ENCODE measurements at regions not wholly inside any gene's neighbourhood (a gene's known extent, or its start where the extent isn't known, plus 50 kb on each side); places are given as distances from the start of the nearest gene placed in this dataset.

GRCh38 chrX:68929332-68930150 is 100.7 kb downstream of the EFNB1 start:
- DNase-seq = no peak
- CTCF ChIA-PET = no interaction called here

GRCh38 chrX:68928401-68928800 is 99.6 kb downstream of the EFNB1 start:
- no peaks in the 10 kb centered on the region for H3K9me3 ChIP-seq
- ChIA-PET POLR2A (no interaction called here), CTCF (interaction anchor here (0.6 to 2.5 kb wide), 4 partner anchors 10 to 40 kb away, joined by 3 to 12 read pairs (median 4); no protein-coding TSS in a partner anchor)
- H3K4me1 ChIP-seq (ENCODE audit: control insufficient read depth in 1 of 2, insufficient read depth in 2 of 2, low read depth in 1 of 2, low read length in 1 of 2) = peaks cover 4% of the 10 kb centered on the region in 2 experiments; a peak in 1 of 4 replicates
- H3K9ac ChIP-seq = no peak overlapping the region
- H3K4me2 ChIP-seq = no peak overlapping the region
- peaks cover 5% of the 10 kb centered on the region; the same call in 1 of the 2 replicates for H3K27me3 ChIP-seq (ENCODE audit: insufficient read depth)
- no peak overlapping the region for H3K4me3 ChIP-seq (ENCODE audit: low read depth in 2 of 2, low read length in 1 of 2)
- 52% methylated on average over 7 of the region's 7 CpGs for WGBS (ENCODE audit: low lambda C conversion rate)
- H3K27ac ChIP-seq (ENCODE audit: low read depth in 2 of 2, low read length in 1 of 2) = no peak overlapping the region
- no peak overlapping the region for H2AFZ ChIP-seq (ENCODE audit: low read depth)
- no peaks in the 10 kb centered on the region for H4K20me1 ChIP-seq (ENCODE audit: insufficient read depth)
- no peaks in the 10 kb centered on the region for H3K9me2 ChIP-seq
- H3K79me2 ChIP-seq (ENCODE audit: insufficient read depth) = no peaks in the 10 kb centered on the region
- H3F3A ChIP-seq (replicated peaks; ENCODE audit: insufficient read depth) = no peaks in the 10 kb centered on the region
- no peak for DNase-seq
- no peaks in the 10 kb centered on the region for H3K36me3 ChIP-seq (replicated peaks in 1 of 2; ENCODE audit: control insufficient read depth in 1 of 2, insufficient read depth in 2 of 2, low read length in 1 of 2)
- TF ChIP-seq USF1 (IDR thresholded peaks at IDR 0.05; ENCODE audit: borderline replicate concordance, low read depth) (no peak), ZBTB33 (IDR thresholded peaks at IDR 0.05; ENCODE audit: borderline replicate concordance, low read depth) (no peak), FOXJ3 (CRISPR knock-in tag; IDR thresholded peaks at IDR 0.05) (no peak), GATA2 (CRISPR knock-in tag; IDR thresholded peaks at IDR 0.05) (no peak), RAD21 (IDR thresholded peaks at IDR 0.05; ENCODE audit: low read length) (no peak), RXRA (IDR thresholded peaks at IDR 0.05; ENCODE audit: borderline replicate concordance, low read depth) (no peak), ELF1 (IDR thresholded peaks at IDR 0.05) (no peak), RCOR1 (IDR thresholded peaks at IDR 0.05; ENCODE audit: low read length) (no peak), TCF12 (IDR thresholded peaks at IDR 0.05) (no peak), EP300 (IDR thresholded peaks at IDR 0.05; ENCODE audit: borderline replicate concordance in 1 of 2, low read depth in 1 of 2, low read length in 1 of 2) (no peak)

More at GRCh38 chrX:68929332-68930150, 100.7 kb downstream of the EFNB1 start:
- WGBS (ENCODE audit: low lambda C conversion rate) = 62% methylated on average over 8 of the region's 9 CpGs
- no peak overlapping the region for H2AFZ ChIP-seq (ENCODE audit: low read depth)
- peaks cover 4% of the 10 kb centered on the region in 2 experiments; a peak in 1 of 4 replicates for H3K4me1 ChIP-seq (ENCODE audit: control insufficient read depth in 1 of 2, insufficient read depth in 2 of 2, low read depth in 1 of 2, low read length in 1 of 2)
- H3K27ac ChIP-seq (ENCODE audit: low read depth in 2 of 2, low read length in 1 of 2) = no peak overlapping the region
- H3K9me3 ChIP-seq = no peaks in the 10 kb centered on the region
- no peaks in the 10 kb centered on the region for H3K79me2 ChIP-seq (ENCODE audit: insufficient read depth)
- H3F3A ChIP-seq (replicated peaks; ENCODE audit: insufficient read depth) = no peaks in the 10 kb centered on the region
- H3K36me3 ChIP-seq (replicated peaks in 1 of 2; ENCODE audit: control insufficient read depth in 1 of 2, insufficient read depth in 2 of 2, low read length in 1 of 2) = no peaks in the 10 kb centered on the region
- TF ChIP-seq FOSL2 (IDR thresholded peaks at IDR 0.05; ENCODE audit: borderline replicate concordance, low read depth) (peak; percentile 70; the same call in 1 of the 2 replicates), NFIC (IDR thresholded peaks at IDR 0.05; ENCODE audit: borderline replicate concordance) (peak; percentile 64), POLR2AphosphoS5 (IDR thresholded peaks at IDR 0.05; ENCODE audit: low read depth, low read length) (no peak), JUND (IDR thresholded peaks at IDR 0.05) (peak; percentile 39), USF2 (IDR thresholded peaks at IDR 0.05; ENCODE audit: borderline replicate concordance, low read depth, low read length) (no peak), CTCF (IDR thresholded peaks at IDR 0.05) (no peak), TCF12 (IDR thresholded peaks at IDR 0.05) (peak; percentile 47; the same call in 1 of the 2 replicates), USF1 (IDR thresholded peaks at IDR 0.05; ENCODE audit: borderline replicate concordance, low read depth) (no peak)
- POLR2A ChIA-PET = no interaction called here
- no peaks in the 10 kb centered on the region for H4K20me1 ChIP-seq (ENCODE audit: insufficient read depth)
- H3K9me2 ChIP-seq = no peaks in the 10 kb centered on the region
- no peak overlapping the region for H3K9ac ChIP-seq
- H3K4me3 ChIP-seq (ENCODE audit: low read depth in 2 of 2, low read length in 1 of 2) = no peak overlapping the region
- H3K4me2 ChIP-seq = no peak overlapping the region
- peaks cover 5% of the 10 kb centered on the region; the same call in 1 of the 2 replicates for H3K27me3 ChIP-seq (ENCODE audit: insufficient read depth)

Data from SK-N-SH (cell line).